CD14-positive monocyte (primary cell): ENCODE measurements at regions not wholly inside any gene's neighbourhood (a gene's known extent, or its start where the extent isn't known, plus 50 kb on each side); places are given as distances from the start of the nearest gene placed in this dataset.

Source experiments
- DNase-seq, 3 donors: peaks; one replicate each; pipeline ENCODE4 v3.0.0-alpha.2; 2011 to 2022
- H2AFZ ChIP-seq: 2 replicates; pipeline ENCODE4 v1.6.0; 2012; ENCODE audit warnings: mild to moderate bottlenecking, low read depth, low read length, inconsistent platforms; ENCODE audit not compliant: insufficient read depth, poor library complexity, severe bottlenecking
- H3K27ac ChIP-seq, 2 donors: 1 replicate in 1 of 2; 2 replicates in 1 of 2; pipeline ENCODE4 v1.5.1; 2012 to 2013; ENCODE audit warnings: low read length in 2 of 2, control low read depth in 1 of 2, inconsistent platforms in 1 of 2, low read depth in 1 of 2, mild to moderate bottlenecking in 1 of 2
- H3K27me3 ChIP-seq, 2 donors: one replicate each; pipeline versions ENCODE4 v1.6.0 to v1.6.1; 2011 to 2013; ENCODE audit warnings: low read length in 2 of 2; ENCODE audit not compliant: control insufficient read depth in 2 of 2, insufficient read depth in 2 of 2
- H3K36me3 ChIP-seq, 2 donors: replicated peaks in 1 of 2; 1 replicate in 1 of 2; 2 replicates in 1 of 2; pipeline versions ENCODE4 v1.5.1 to v1.6.1; 2012 to 2013; ENCODE audit warnings: low read length in 2 of 2, control low read depth in 1 of 2, inconsistent platforms in 1 of 2, mild to moderate bottlenecking in 1 of 2; ENCODE audit not compliant: insufficient read depth in 2 of 2, control insufficient read depth in 1 of 2
- H3K4me1 ChIP-seq, 2 donors: 1 replicate in 1 of 2; 2 replicates in 1 of 2; pipeline versions ENCODE4 v1.5.1 to v1.6.1; 2012 to 2013; ENCODE audit warnings: low read length in 2 of 2, control low read depth in 1 of 2, inconsistent platforms in 1 of 2, mild to moderate bottlenecking in 1 of 2, moderate library complexity in 1 of 2; ENCODE audit not compliant: insufficient read depth in 2 of 2, control insufficient read depth in 1 of 2
- H3K4me2 ChIP-seq: replicated peaks from 2 replicates; pipeline ENCODE3; 2012; ENCODE audit warnings: low read length, moderate library complexity, mild to moderate bottlenecking; ENCODE audit not compliant: poor library complexity, severe bottlenecking; ENCODE audit errors: extremely low read depth
- H3K4me3 ChIP-seq, 3 experiments: fragments of 200-600 bp in 1 of 3; sonication (generic) in 1 of 3; replicated peaks in 1 of 3; 1 replicate in 2 of 3; 2 replicates in 1 of 3; pipeline ENCODE4 v1.5.1; 2011 to 2013; ENCODE audit warnings: low read length in 3 of 3, mild to moderate bottlenecking in 3 of 3, control low read depth in 2 of 3, low read depth in 2 of 3, inconsistent platforms in 1 of 3, moderate library complexity in 1 of 3
- H3K79me2 ChIP-seq: 2 replicates; pipeline ENCODE4 v1.6.0; 2012; ENCODE audit warnings: mild to moderate bottlenecking, control low read depth, inconsistent platforms, low read length, moderate library complexity; ENCODE audit not compliant: insufficient read depth
- H3K9ac ChIP-seq: 2 replicates; pipeline ENCODE4 v1.6.0; 2017; ENCODE audit warnings: low read length, mild to moderate bottlenecking; ENCODE audit not compliant: insufficient read depth, poor library complexity, severe bottlenecking
- H3K9me3 ChIP-seq, 2 donors: replicated peaks in 1 of 2; 1 replicate in 1 of 2; 2 replicates in 1 of 2; pipeline versions ENCODE4 v1.5.1 to v1.6.1; 2012 to 2013; ENCODE audit warnings: low read length in 2 of 2, control low read depth in 1 of 2; ENCODE audit not compliant: control insufficient read depth in 1 of 2, insufficient read depth in 1 of 2
- H4K20me1 ChIP-seq: 2 replicates; pipeline ENCODE4 v1.6.0; 2012; ENCODE audit warnings: mild to moderate bottlenecking, low read length, control low read depth, moderate library complexity; ENCODE audit not compliant: insufficient read depth
- H3K27ac Mint-ChIP-seq, 7 donors: one replicate each; pipeline ENCODE4 v1.8.0; 2020; ENCODE audit warnings: mild to moderate bottlenecking in 7 of 7, mixed read lengths in 7 of 7, moderate library complexity in 6 of 7, inconsistent platforms in 2 of 7
- H3K27me3 Mint-ChIP-seq, 3 donors: one replicate each; pipeline ENCODE4 v1.8.0; 2021 to 2022; ENCODE audit warnings: low read depth in 3 of 3, mild to moderate bottlenecking in 3 of 3, mixed read lengths in 3 of 3, moderate library complexity in 3 of 3, inconsistent platforms in 1 of 3
- H3K36me3 Mint-ChIP-seq, 2 donors: one replicate each; pipeline ENCODE4 v1.8.0; 2020; ENCODE audit warnings: mixed read lengths in 2 of 2, inconsistent platforms in 1 of 2, mild to moderate bottlenecking in 1 of 2
- H3K4me1 Mint-ChIP-seq: one replicate; pipeline ENCODE4 v1.8.0; 2020; ENCODE audit warnings: mild to moderate bottlenecking, mixed read lengths
- H3K4me3 Mint-ChIP-seq, 2 donors: one replicate each; pipeline ENCODE4 v1.8.0; 2020; ENCODE audit warnings: mild to moderate bottlenecking in 2 of 2, mixed read lengths in 2 of 2, moderate library complexity in 1 of 2
- H3K9me3 Mint-ChIP-seq, 7 donors: one replicate each; pipeline ENCODE4 v1.8.0; 2020 to 2022; ENCODE audit warnings: mixed read lengths in 7 of 7, mild to moderate bottlenecking in 6 of 7, moderate library complexity in 6 of 7, inconsistent platforms in 2 of 7
- CTCF ChIP-seq: fragments of 200-600 bp; IDR thresholded peaks from one replicate; pipeline ENCODE4 v1.8.0; 2022; ENCODE audit warnings: antibody characterized with exemption, mild to moderate bottlenecking
- WGBS: methylation state at CpG from one replicate; pipeline ENCODE4 v1.1.5; 2013; ENCODE audit warnings: missing lambda C conversion rate; ENCODE audit not compliant: insufficient coverage; 5-methylcytosine and 5-hydroxymethylcytosine counted together
- intact Hi-C, 2 donors: fragments of 100-400 bp; cut with micrococcal nuclease; formaldehyde crosslinking; loops; one replicate each; pipeline versions ENCODE4 v1.15.0 to v1.15.1; 2023

- Mint-ChIP-seq H3K36me3 (no peaks in the 10 kb centered on the region), H3K27me3 (peaks cover 4 to 7% (median 6%) of the 10 kb centered on the region in 3 donors), H3K4me1 (no peaks in the 10 kb centered on the region), H3K4me3 (no peak overlapping the region), H3K9me3 (no peaks in the 10 kb centered on the region), H3K27ac (no peak overlapping the region)
- intact Hi-C loops = no loop called here
- Histone ChIP-seq H3K9ac (no peak overlapping the region), H3K36me3 (no peaks in the 10 kb centered on the region), H3K4me1 (no peaks in the 10 kb centered on the region), H3K4me3 (no peak overlapping the region), H3K27ac (no peak overlapping the region), H4K20me1 (no peaks in the 10 kb centered on the region), H3K79me2 (no peaks in the 10 kb centered on the region), H3K27me3 (no peaks in the 10 kb centered on the region), H3K9me3 (no peaks in the 10 kb centered on the region), H2AFZ (no peak overlapping the region), H3K4me2 (no peak overlapping the region)
- TF ChIP-seq CTCF = no peak
- WGBS = no CpG with 5 or more reads among the region's 2 CpGs
- DNase-seq = no peak
Measured at GRCh38 chr20:57856658-57857057, 146.8 kb upstream of the PMEPA1 start.

DNA sequence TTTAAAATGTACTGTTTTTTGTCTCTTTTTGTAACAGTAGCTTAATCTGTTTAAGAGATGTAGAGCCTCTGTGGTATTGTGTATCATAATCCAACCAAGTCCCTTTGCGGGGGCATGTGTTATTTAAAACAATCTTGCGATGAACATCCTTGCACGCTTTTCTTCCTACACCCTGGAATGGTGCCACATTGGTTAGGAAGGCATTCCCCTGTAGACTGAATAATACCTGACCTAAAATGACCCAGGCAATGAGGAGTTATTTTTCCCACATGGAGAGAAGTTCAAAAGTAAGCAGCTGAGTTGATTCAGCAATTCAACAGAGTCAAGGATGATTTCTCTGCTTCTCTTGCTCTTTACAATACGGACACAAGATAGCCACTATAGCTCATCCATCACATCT is 142.0 kb upstream of the PMEPA1 start:
- WGBS = no CpG with 5 or more reads among the region's 4 CpGs
- no peaks in the 10 kb centered on the region for H4K20me1 ChIP-seq
- intact Hi-C loops = loop anchor here in 1 of 2 donors (2.0 kb wide), 1 partner anchor 67 kb away; no protein-coding TSS in a partner anchor

More for the DNA sequence above, 142.0 kb upstream of the PMEPA1 start:
- no peaks in the 10 kb centered on the region for H3K79me2 ChIP-seq
- TF ChIP-seq CTCF = no peak
- Mint-ChIP-seq H3K27ac (no peak overlapping the region), H3K36me3 (no peaks in the 10 kb centered on the region), H3K27me3 (peaks cover 1 to 5% (median 2%) of the 10 kb centered on the region in 3 donors), H3K9me3 (no peaks in the 10 kb centered on the region), H3K4me3 (no peak overlapping the region), H3K4me1 (no peaks in the 10 kb centered on the region)
- no peaks in the 10 kb centered on the region for H3K27me3 ChIP-seq
- no peak overlapping the region for H3K4me3 ChIP-seq
- no peak for DNase-seq
- H3K4me1 ChIP-seq = no peaks in the 10 kb centered on the region
- no peaks in the 10 kb centered on the region for H3K36me3 ChIP-seq
- H3K9me3 ChIP-seq = no peaks in the 10 kb centered on the region
- H3K4me2 ChIP-seq = no peak overlapping the region
- no peak overlapping the region for H2AFZ ChIP-seq
- no peak overlapping the region for H3K9ac ChIP-seq
- no peak overlapping the region for H3K27ac ChIP-seq
